SK-N-SH treated with all-trans-retinoic acid at 6 μM for 48 hours (cell line): ENCODE measurements at regions not wholly inside any gene's neighbourhood (a gene's known extent, or its start where the extent isn't known, plus 50 kb on each side); places are given as distances from the start of the nearest gene placed in this dataset.

ENCODE experiments used
- ATAC-seq: fragments of 200-7000 bp; cut with Tn5 transposase; 3 replicates; pipeline ENCODE4 v1.9.1; 2020; ENCODE audit warnings: mild to moderate bottlenecking, moderate library complexity
- ARNTL ChIP-seq: fragments of 450-650 bp; formaldehyde crosslinking; IDR thresholded peaks from 2 replicates; pipeline ENCODE4 v1.5.0; 2020; ENCODE audit warnings: low read depth, mild to moderate bottlenecking, moderate library complexity, borderline replicate concordance
- BACH2 ChIP-seq: fragments of 250-450 bp; sonication (Bioruptor Pico); IDR thresholded peaks from 2 replicates; pipeline ENCODE4 v1.9.0; 2021; ENCODE audit warnings: mild to moderate bottlenecking, borderline replicate concordance
- CSRNP3 ChIP-seq: fragments of 250-450 bp; sonication (Bioruptor Pico); IDR thresholded peaks from 2 replicates; pipeline ENCODE4 v1.5.1; 2021; ENCODE audit warnings: mild to moderate bottlenecking, moderate library complexity
- ESRRG ChIP-seq: fragments of 250-450 bp; sonication (Bioruptor Pico); IDR thresholded peaks from 2 replicates; pipeline ENCODE4 v1.6.1; 2021; ENCODE audit warnings: mild to moderate bottlenecking
- GLIS3 ChIP-seq: fragments of 250-450 bp; sonication (Bioruptor Pico); IDR thresholded peaks from 2 replicates; pipeline ENCODE4 v1.5.0; 2020; ENCODE audit warnings: mild to moderate bottlenecking, moderate library complexity
- ISL1 ChIP-seq: fragments of 250-450 bp; sonication (Bioruptor Pico); IDR thresholded peaks from 2 replicates; pipeline ENCODE4 v2.1.2; 2022; ENCODE audit warnings: mild to moderate bottlenecking, moderate library complexity
- OSR1 ChIP-seq: fragments of 250-450 bp; sonication (Bioruptor Pico); IDR thresholded peaks from 2 replicates; pipeline ENCODE4 v1.8.0; 2022; ENCODE audit warnings: moderate library complexity, mild to moderate bottlenecking, inconsistent platforms
- PATZ1 ChIP-seq: fragments of 250-450 bp; sonication (Bioruptor Pico); IDR thresholded peaks from 2 replicates; pipeline ENCODE4 v1.8.0; 2020; ENCODE audit warnings: mild to moderate bottlenecking, moderate library complexity, borderline replicate concordance
- POU6F1 ChIP-seq: fragments of 250-450 bp; sonication (Bioruptor Pico); IDR thresholded peaks from 2 replicates; pipeline ENCODE4 v1.8.0; 2021; ENCODE audit warnings: low read depth, mild to moderate bottlenecking, moderate library complexity, borderline replicate concordance
- PPARA ChIP-seq: fragments of 250-450 bp; sonication (Bioruptor Pico); IDR thresholded peaks from 2 replicates; pipeline ENCODE4 v1.5.0; 2020; ENCODE audit warnings: mild to moderate bottlenecking, borderline replicate concordance
- RARB ChIP-seq: fragments of 250-450 bp; sonication (Bioruptor Pico); IDR thresholded peaks from 2 replicates; pipeline ENCODE4 v1.8.0; 2021; ENCODE audit warnings: mild to moderate bottlenecking, moderate library complexity
- SNAI2 ChIP-seq: fragments of 250-450 bp; sonication (Bioruptor Pico); IDR thresholded peaks from 2 replicates; pipeline ENCODE4 v1.5.0; 2020; ENCODE audit warnings: mild to moderate bottlenecking, moderate library complexity
- TCF4 ChIP-seq: fragments of 250-450 bp; sonication (Bioruptor Pico); IDR thresholded peaks from 2 replicates; pipeline ENCODE4 v1.8.0; 2021; ENCODE audit warnings: mild to moderate bottlenecking, moderate library complexity, borderline replicate concordance
- TOX ChIP-seq: fragments of 250-450 bp; sonication (Bioruptor Pico); IDR thresholded peaks from 2 replicates; pipeline ENCODE4 v1.8.0; 2021; ENCODE audit warnings: mild to moderate bottlenecking, moderate library complexity, borderline replicate concordance
- ZC3H10 ChIP-seq: fragments of 250-450 bp; sonication (Bioruptor Pico); IDR thresholded peaks from 2 replicates; pipeline ENCODE4 v1.5.1; 2021; ENCODE audit warnings: mild to moderate bottlenecking, moderate library complexity
- ZFP3 ChIP-seq: fragments of 250-450 bp; sonication (Bioruptor Pico); IDR thresholded peaks from 2 replicates; pipeline ENCODE4 v1.5.0; 2020; ENCODE audit warnings: mild to moderate bottlenecking, moderate library complexity
- ZFP30 ChIP-seq: fragments of 450-650 bp; formaldehyde crosslinking; IDR thresholded peaks from 2 replicates; pipeline ENCODE4 v1.5.0; 2022; ENCODE audit warnings: mild to moderate bottlenecking, moderate library complexity
- ZNF565 ChIP-seq: fragments of 450-650 bp; formaldehyde crosslinking; conservative IDR thresholded peaks from 2 replicates; pipeline ENCODE4 v1.5.0; 2020; ENCODE audit warnings: low read depth, mild to moderate bottlenecking, moderate library complexity
- ZNF70 ChIP-seq: fragments of 450-650 bp; formaldehyde crosslinking; IDR thresholded peaks from 2 replicates; pipeline ENCODE4 v1.5.0; 2020; ENCODE audit warnings: mild to moderate bottlenecking, moderate library complexity
- ZNF8 ChIP-seq: fragments of 450-650 bp; formaldehyde crosslinking; IDR thresholded peaks from 2 replicates; pipeline ENCODE4 v1.5.0; 2020; ENCODE audit warnings: mild to moderate bottlenecking, moderate library complexity
- TF ChIP-seq, protein P1 (sequence below): fragments of 250-450 bp; sonication (Bioruptor Pico); IDR thresholded peaks from 2 replicates; pipeline ENCODE4 v1.5.0; 2020; ENCODE audit warnings: mild to moderate bottlenecking, moderate library complexity

GRCh38 chr9:108552459-108553040 lies 303.2 kb downstream of the ACTL7B start:
- no peak for TF ChIP-seq ZNF565
- no peak for TF ChIP-seq ISL1
- TF ChIP-seq, protein P1, sequence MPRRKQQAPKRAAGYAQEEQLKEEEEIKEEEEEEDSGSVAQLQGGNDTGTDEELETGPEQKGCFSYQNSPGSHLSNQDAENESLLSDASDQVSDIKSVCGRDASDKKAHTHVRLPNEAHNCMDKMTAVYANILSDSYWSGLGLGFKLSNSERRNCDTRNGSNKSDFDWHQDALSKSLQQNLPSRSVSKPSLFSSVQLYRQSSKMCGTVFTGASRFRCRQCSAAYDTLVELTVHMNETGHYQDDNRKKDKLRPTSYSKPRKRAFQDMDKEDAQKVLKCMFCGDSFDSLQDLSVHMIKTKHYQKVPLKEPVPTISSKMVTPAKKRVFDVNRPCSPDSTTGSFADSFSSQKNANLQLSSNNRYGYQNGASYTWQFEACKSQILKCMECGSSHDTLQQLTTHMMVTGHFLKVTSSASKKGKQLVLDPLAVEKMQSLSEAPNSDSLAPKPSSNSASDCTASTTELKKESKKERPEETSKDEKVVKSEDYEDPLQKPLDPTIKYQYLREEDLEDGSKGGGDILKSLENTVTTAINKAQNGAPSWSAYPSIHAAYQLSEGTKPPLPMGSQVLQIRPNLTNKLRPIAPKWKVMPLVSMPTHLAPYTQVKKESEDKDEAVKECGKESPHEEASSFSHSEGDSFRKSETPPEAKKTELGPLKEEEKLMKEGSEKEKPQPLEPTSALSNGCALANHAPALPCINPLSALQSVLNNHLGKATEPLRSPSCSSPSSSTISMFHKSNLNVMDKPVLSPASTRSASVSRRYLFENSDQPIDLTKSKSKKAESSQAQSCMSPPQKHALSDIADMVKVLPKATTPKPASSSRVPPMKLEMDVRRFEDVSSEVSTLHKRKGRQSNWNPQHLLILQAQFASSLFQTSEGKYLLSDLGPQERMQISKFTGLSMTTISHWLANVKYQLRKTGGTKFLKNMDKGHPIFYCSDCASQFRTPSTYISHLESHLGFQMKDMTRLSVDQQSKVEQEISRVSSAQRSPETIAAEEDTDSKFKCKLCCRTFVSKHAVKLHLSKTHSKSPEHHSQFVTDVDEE (CRISPR knock-in tag): no peak
- no peak for TF ChIP-seq PATZ1 (CRISPR knock-in tag)
- no peak for TF ChIP-seq GLIS3 (CRISPR knock-in tag)
- no peak for TF ChIP-seq POU6F1 (CRISPR knock-in tag)
- no peak for TF ChIP-seq BACH2 (CRISPR knock-in tag)
- TF ChIP-seq TOX (CRISPR knock-in tag): no peak
- no peak for TF ChIP-seq PPARA (CRISPR knock-in tag)
- no peak for TF ChIP-seq CSRNP3 (CRISPR knock-in tag)
- no peak for TF ChIP-seq ZC3H10 (CRISPR knock-in tag)
- TF ChIP-seq ZNF70: no peak
- TF ChIP-seq TCF4: no peak
- no peak for ATAC-seq

DNA sequence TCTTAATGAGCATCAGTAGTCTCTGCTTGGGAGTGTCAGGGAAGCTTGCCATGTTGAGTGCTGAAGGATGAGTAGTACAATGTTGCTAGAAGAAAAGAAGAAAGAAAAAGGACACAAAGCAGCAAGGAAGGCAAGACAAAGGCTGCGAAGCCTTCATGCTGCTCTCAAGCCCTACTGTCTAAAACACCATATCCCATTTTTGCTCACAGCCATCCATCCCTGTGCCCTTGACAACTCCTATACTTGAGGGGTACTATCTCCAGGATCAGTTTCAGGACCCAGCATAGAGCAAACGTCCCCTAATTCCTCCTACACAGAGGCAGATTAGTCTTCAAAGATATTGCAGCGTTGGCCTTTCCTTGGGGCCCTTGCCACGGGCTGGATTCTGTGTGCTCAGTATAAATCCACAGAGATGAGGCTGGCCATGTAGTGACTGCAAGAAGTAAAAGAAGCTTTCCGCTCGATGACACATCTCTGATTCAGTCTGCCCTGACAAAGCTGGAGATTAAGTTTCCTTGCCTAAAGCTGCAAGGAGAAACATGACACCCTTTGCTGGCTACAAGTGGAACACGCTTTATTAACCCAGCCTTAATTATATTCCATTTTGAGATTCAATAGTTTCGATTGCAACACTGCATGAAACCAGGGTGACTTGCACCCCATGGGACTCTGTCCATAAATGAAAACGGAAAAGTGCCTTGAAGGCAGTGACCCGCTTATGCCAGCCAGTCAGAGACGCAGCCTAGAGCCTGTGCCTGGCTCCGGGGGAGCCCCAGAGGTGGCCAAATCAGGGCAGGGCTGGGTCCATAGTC lies 304.6 kb downstream of the ACTL7B start:
- TF ChIP-seq OSR1 (CRISPR knock-in tag) (no peak), ISL1 (no peak), ESRRG (CRISPR knock-in tag) (no peak), ZFP30 (CRISPR knock-in tag) (no peak), RARB (CRISPR knock-in tag) (no peak), ARNTL (no peak), CSRNP3 (CRISPR knock-in tag) (no peak), ZC3H10 (CRISPR knock-in tag) (no peak), TCF4 (no peak), PPARA (CRISPR knock-in tag) (no peak), ZNF8 (CRISPR knock-in tag) (no peak), SNAI2 (CRISPR knock-in tag) (no peak), TOX (CRISPR knock-in tag) (no peak), PATZ1 (CRISPR knock-in tag) (no peak), BACH2 (CRISPR knock-in tag) (no peak), ZFP3 (CRISPR knock-in tag) (no peak), GLIS3 (CRISPR knock-in tag) (no peak)
- ATAC-seq: peak; percentile 96
